ENCODE measurements at regions not wholly inside any gene's neighbourhood (a gene's known extent, or its start where the extent isn't known, plus 50 kb on each side); places are given as distances from the start of the nearest gene placed in this dataset.

DNA sequence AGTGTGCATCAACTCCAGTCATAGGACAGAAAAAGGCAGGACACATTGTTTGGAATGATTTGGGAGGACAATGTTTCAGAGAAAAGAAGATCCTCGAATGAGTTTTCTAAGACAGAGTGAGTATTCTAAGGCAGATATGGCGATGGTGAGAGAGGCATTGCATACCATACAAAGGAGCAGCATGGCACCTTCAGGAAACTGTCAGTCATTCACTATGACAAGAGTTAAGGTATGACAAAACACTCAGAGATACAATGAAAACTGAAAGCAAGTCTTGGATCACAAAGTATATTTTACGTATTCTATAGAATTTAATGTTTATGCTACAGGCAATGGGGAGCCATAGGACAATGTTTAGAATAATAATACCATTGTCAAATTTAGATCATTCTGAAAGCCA is 337.4 kb upstream of the LYPLAL1 start:
- TF ChIP-seq, protein P1, sequence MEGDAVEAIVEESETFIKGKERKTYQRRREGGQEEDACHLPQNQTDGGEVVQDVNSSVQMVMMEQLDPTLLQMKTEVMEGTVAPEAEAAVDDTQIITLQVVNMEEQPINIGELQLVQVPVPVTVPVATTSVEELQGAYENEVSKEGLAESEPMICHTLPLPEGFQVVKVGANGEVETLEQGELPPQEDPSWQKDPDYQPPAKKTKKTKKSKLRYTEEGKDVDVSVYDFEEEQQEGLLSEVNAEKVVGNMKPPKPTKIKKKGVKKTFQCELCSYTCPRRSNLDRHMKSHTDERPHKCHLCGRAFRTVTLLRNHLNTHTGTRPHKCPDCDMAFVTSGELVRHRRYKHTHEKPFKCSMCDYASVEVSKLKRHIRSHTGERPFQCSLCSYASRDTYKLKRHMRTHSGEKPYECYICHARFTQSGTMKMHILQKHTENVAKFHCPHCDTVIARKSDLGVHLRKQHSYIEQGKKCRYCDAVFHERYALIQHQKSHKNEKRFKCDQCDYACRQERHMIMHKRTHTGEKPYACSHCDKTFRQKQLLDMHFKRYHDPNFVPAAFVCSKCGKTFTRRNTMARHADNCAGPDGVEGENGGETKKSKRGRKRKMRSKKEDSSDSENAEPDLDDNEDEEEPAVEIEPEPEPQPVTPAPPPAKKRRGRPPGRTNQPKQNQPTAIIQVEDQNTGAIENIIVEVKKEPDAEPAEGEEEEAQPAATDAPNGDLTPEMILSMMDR (IDR thresholded peaks at IDR 0.05; ENCODE audit: low read depth, low read length, missing control alignments) = no peak
- DNase-seq (ENCODE audit: low read depth) = no peak

DNA sequence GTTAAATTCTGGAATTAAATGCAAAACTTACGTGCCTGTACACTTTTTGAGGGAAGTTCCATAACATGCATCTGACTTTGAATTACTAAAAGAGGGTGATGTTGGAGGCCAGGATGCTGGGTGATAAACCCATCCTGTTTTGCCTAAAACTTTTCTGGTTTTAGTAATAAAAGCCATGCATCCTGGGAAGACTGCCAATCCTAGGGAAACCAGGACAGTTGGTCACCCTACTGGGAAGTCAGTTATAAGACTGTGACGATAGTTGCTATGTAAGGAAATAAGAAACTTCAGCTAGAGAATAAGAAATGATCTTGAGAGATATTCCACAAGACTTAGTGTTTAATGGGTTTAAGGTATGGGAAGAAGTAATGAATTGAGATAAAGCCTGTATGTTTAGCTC is 336.6 kb upstream of the LYPLAL1 start:
- no peak for DNase-seq (ENCODE audit: low read depth)
- no peak overlapping the region for H3K4me3 ChIP-seq (ENCODE audit: low read depth, low read length)
- TF ChIP-seq, protein P1 (IDR thresholded peaks at IDR 0.05; ENCODE audit: low read depth, low read length, missing control alignments) = no peak

More for the DNA sequence above, 337.4 kb upstream of the LYPLAL1 start:
- no peak overlapping the region for H3K4me3 ChIP-seq (ENCODE audit: low read depth, low read length)

DNA sequence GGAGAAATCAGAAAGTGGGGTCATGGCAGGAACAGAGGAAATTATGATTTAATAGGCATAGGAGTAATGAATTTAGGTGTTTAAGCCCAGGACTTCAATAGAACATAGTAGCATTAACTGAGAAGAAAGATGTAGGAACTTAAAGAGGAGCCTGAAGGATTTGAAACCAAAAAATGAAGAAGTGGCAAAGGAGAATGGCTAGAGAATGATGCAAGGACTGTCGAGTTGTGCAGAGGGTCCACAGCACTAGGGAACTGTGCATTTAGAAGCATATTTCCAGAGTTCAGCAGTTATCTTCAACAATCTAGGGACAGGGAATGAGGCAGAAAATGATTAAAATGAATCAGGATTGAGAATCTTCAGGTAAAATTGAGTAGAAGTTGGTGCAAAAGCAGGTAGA is 328.1 kb upstream of the LYPLAL1 start:
- TF ChIP-seq, protein P1 (IDR thresholded peaks at IDR 0.05; ENCODE audit: low read depth, low read length, missing control alignments) = no peak
- DNase-seq (ENCODE audit: low read depth) = no peak
- no peak overlapping the region for H3K4me3 ChIP-seq (ENCODE audit: low read depth, low read length)

DNA sequence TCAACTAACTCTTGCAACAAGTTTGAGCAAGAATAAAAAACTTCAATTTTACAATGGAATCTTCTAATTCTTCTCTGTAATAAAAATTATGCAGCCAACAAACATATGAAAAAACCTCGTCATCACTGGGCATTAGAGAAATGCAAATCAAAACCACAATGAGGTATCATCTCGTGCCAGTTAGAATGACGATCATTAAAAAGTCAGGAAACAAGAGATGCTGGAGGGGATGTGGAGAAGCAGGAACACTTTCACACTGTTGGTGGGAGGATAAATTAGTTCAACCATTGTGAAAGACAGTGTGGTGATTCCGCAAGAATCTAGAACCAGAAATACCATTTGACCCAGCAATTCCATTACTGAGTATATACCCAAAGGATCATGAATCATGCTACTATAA is 327.5 kb upstream of the LYPLAL1 start:
- DNase-seq (ENCODE audit: low read depth) = no peak
- no peak overlapping the region for H3K4me3 ChIP-seq (ENCODE audit: low read depth, low read length)
- TF ChIP-seq, protein P1 (IDR thresholded peaks at IDR 0.05; ENCODE audit: low read depth, low read length, missing control alignments) = no peak

- H3K4me3 ChIP-seq (ENCODE audit: low read depth, low read length) = no peak overlapping the region
- no peak for DNase-seq (ENCODE audit: low read depth)
- TF ChIP-seq, protein P1 (IDR thresholded peaks at IDR 0.05; ENCODE audit: low read depth, low read length, missing control alignments) = no peak
These were observed 326.4 kb upstream of the LYPLAL1 start for GRCh38 chr1:218847089-218847768.

DNA sequence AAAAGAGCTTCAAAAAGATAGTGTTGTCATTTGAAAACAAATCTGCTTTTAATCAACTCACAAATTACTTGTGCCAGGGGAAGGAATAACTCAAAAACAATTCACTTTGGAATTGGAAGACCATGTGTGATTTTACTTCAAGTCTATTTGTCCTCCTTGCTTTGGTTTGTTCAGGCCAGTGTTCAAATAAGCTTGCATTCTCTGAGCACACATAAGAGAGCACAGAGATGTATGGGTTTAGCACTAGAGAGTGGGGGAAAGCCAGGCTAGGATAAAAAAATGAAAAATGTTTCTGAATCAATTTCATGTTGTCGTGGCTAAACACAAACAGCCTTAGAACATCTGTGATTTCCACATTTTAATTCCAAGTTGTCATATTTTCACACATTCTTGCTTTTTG is 325.7 kb upstream of the LYPLAL1 start:
- TF ChIP-seq, protein P1 (IDR thresholded peaks at IDR 0.05; ENCODE audit: low read depth, low read length, missing control alignments) = no peak
- H3K4me3 ChIP-seq (ENCODE audit: low read depth, low read length) = no peak overlapping the region
- DNase-seq (ENCODE audit: low read depth) = no peak

- H3K4me3 ChIP-seq (ENCODE audit: low read depth, low read length) = no peak overlapping the region
- no peak for DNase-seq (ENCODE audit: low read depth)
- TF ChIP-seq, protein P1 (IDR thresholded peaks at IDR 0.05; ENCODE audit: low read depth, low read length, missing control alignments) = no peak
These were observed 323.3 kb upstream of the LYPLAL1 start for GRCh38 chr1:218850367-218850766.

Data from GM12864 (cell line).